ENCODE measurements at regions not wholly inside any gene's neighbourhood (a gene's known extent, or its start where the extent isn't known, plus 50 kb on each side); places are given as distances from the start of the nearest gene placed in this dataset.
A peak's percentile ranks its signal among the peaks of the same experiment; 100 is the strongest.

DNA sequence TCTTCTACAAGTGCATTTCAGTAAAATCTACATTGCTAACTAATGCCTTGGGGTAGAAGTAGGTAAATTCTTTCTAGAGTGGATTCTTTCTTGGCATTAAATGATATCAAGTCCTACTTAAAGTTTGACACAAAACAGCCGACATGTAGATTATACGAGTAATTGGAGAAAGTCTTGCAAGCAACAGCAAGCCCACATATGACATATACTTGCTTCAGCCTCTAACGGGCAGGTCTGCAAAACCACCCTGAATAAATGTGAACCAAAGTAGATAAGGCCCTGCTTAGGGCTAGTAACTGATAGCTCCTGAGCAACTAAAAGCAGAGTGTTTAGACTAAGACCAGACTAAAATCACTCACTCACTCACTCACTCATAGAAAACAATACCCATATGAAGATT is 203.2 kb downstream of the LTN1 start:
- intact Hi-C loops (cut with micrococcal nuclease; ENCODE audit: unreplicated experiment): no loop called here
- no peaks in the 10 kb centered on the region for H3K27me3 Mint-ChIP-seq (ENCODE audit: unreplicated experiment)
- no peak overlapping the region for H3K27ac Mint-ChIP-seq (ENCODE audit: unreplicated experiment)
- TF ChIP-seq, protein P1, sequence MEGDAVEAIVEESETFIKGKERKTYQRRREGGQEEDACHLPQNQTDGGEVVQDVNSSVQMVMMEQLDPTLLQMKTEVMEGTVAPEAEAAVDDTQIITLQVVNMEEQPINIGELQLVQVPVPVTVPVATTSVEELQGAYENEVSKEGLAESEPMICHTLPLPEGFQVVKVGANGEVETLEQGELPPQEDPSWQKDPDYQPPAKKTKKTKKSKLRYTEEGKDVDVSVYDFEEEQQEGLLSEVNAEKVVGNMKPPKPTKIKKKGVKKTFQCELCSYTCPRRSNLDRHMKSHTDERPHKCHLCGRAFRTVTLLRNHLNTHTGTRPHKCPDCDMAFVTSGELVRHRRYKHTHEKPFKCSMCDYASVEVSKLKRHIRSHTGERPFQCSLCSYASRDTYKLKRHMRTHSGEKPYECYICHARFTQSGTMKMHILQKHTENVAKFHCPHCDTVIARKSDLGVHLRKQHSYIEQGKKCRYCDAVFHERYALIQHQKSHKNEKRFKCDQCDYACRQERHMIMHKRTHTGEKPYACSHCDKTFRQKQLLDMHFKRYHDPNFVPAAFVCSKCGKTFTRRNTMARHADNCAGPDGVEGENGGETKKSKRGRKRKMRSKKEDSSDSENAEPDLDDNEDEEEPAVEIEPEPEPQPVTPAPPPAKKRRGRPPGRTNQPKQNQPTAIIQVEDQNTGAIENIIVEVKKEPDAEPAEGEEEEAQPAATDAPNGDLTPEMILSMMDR (IDR thresholded peaks at IDR 0.05; ENCODE audit: unreplicated experiment): no peak
- no TSS peak for BruUV-seq (replicated peaks)
- CTCF ChIA-PET: no interaction called here
- no peaks in the 10 kb centered on the region for H3K4me1 Mint-ChIP-seq (ENCODE audit: low read depth, unreplicated experiment)
- no peaks in the 10 kb centered on the region for H3K9me3 Mint-ChIP-seq (ENCODE audit: low read depth, unreplicated experiment)
- DNase-seq: no peak
- H3K36me3 Mint-ChIP-seq (ENCODE audit: insufficient read depth, unreplicated experiment): no peaks in the 10 kb centered on the region
- H3K4me3 Mint-ChIP-seq (ENCODE audit: low read depth, unreplicated experiment): no peak overlapping the region

DNA sequence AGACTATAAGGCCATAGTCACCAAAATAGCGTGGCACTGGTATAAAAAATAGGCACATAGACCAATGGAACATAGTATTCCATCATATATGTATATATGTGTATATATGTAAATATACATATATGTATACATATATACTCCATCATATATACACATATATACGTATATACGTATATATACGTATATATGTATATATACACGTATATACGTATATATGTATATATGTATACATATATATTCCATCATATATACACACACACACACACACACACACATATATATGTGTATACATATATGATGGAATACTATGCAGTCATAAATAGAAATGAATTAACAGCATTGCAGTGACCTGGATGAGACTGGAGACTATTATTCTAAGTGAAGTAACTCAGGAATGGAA is 204.6 kb downstream of the LTN1 start:
- Mint-ChIP-seq H3K4me3 (ENCODE audit: low read depth, unreplicated experiment) (no peak overlapping the region), H3K9me3 (ENCODE audit: low read depth, unreplicated experiment) (no peaks in the 10 kb centered on the region), H3K4me1 (ENCODE audit: low read depth, unreplicated experiment) (no peaks in the 10 kb centered on the region), H3K36me3 (ENCODE audit: insufficient read depth, unreplicated experiment) (no peaks in the 10 kb centered on the region), H3K27me3 (ENCODE audit: unreplicated experiment) (no peaks in the 10 kb centered on the region), H3K27ac (ENCODE audit: unreplicated experiment) (no peak overlapping the region)
- intact Hi-C loops (cut with micrococcal nuclease; ENCODE audit: unreplicated experiment): no loop called here
- TF ChIP-seq, protein P1 (IDR thresholded peaks at IDR 0.05; ENCODE audit: unreplicated experiment): no peak
- DNase-seq: no peak
- BruUV-seq (replicated peaks): no TSS peak
- CTCF ChIA-PET: no interaction called here

DNA sequence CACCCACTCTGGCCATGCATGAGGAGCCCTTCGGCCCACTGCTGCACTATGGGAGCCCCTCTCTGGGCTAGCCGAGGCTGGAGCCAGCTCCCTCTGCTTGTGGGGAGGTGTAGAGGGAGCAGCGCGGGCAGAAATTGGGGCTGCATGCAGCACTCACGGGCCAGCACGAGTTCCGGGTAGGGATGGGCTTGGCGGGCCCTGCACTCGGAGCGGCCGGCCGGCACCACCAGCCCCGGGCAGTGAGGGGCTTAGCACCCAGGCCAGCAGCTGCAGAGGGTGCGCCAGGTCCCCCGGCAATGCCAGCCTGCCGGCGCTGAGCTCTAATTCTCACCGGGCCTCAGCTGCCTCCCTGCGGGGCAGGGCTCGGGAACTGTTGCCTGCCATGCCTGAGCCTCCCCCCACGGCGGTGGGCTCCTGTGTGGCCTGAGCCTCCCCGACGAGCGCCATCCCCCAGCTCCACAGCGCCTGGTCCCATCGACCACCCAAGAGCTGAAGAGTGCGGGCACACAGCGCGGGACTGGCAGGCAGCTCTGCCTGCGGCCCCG is 209.0 kb downstream of the LTN1 start:
- H3K36me3 Mint-ChIP-seq (ENCODE audit: insufficient read depth, unreplicated experiment): no peaks in the 10 kb centered on the region
- H3K27me3 Mint-ChIP-seq (ENCODE audit: unreplicated experiment): no peaks in the 10 kb centered on the region
- no peaks in the 10 kb centered on the region for H3K4me1 Mint-ChIP-seq (ENCODE audit: low read depth, unreplicated experiment)
- DNase-seq: no peak
- H3K9me3 Mint-ChIP-seq (ENCODE audit: low read depth, unreplicated experiment): no peaks in the 10 kb centered on the region
- TF ChIP-seq, protein P1 (IDR thresholded peaks at IDR 0.05; ENCODE audit: unreplicated experiment): no peak
- H3K4me3 Mint-ChIP-seq (ENCODE audit: low read depth, unreplicated experiment): no peak overlapping the region
- H3K27ac Mint-ChIP-seq (ENCODE audit: unreplicated experiment): no peak overlapping the region
- CTCF ChIA-PET: no interaction called here
- intact Hi-C loops (cut with micrococcal nuclease; ENCODE audit: unreplicated experiment): no loop called here
- BruUV-seq (replicated peaks): no TSS peak

DNA sequence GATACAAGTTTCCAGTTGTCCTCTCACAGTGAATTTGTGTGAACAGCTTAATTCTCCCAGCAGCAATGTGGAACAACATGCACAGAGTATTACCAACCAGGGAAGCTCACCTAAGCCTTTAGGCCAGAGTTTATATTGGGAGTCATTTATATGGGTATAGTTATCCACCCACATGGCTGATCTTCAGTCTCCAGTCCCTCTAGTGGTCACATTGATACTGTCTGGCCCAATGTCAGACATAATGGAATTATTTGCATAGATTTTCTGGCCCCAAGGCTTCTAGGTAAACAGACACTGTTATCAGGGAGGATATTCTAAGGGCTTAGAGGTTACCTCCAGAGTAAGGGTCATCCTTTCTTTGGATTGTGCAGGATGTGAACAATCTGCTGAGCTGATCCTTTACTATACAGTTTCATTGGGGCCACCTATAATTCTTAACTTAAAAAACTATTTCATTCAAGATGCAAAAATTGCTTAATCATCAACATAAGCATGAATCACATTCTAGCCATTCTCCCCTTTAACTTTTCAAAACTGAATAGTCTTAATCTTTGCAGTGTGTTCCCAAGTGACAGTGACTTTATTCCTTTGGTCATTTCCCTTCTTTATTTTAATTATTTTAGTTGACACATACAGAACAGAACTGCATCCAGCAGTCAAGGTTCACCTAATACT is 210.9 kb downstream of the LTN1 start:
- CTCF ChIA-PET: no interaction called here
- TF ChIP-seq, protein P1 (IDR thresholded peaks at IDR 0.05; ENCODE audit: unreplicated experiment): peak; percentile 39
- intact Hi-C loops (cut with micrococcal nuclease; ENCODE audit: unreplicated experiment): no loop called here
- Mint-ChIP-seq H3K27me3 (ENCODE audit: unreplicated experiment) (no peaks in the 10 kb centered on the region), H3K4me3 (ENCODE audit: low read depth, unreplicated experiment) (no peak overlapping the region), H3K36me3 (ENCODE audit: insufficient read depth, unreplicated experiment) (no peaks in the 10 kb centered on the region), H3K4me1 (ENCODE audit: low read depth, unreplicated experiment) (no peaks in the 10 kb centered on the region), H3K9me3 (ENCODE audit: low read depth, unreplicated experiment) (no peaks in the 10 kb centered on the region), H3K27ac (ENCODE audit: unreplicated experiment) (no peak overlapping the region)
- BruUV-seq (replicated peaks): no TSS peak
- DNase-seq: no peak
